Stimulated activated CD8-positive, alpha-beta memory T cell treated with anti-CD3 and anti-CD28 coated beads, Interleukin-15, amount 100 ng/mL, for 48 hours (primary cell): ENCODE measurements at regions not wholly inside any gene's neighbourhood (a gene's known extent, or its start where the extent isn't known, plus 50 kb on each side); places are given as distances from the start of the nearest gene placed in this dataset.
"Not testable (repeated sequence)": the region's sequence is repeated elsewhere in the genome, so short reads cannot be mapped to it uniquely, and the experiment has no call there.

Experiments used
- DNase-seq, 2 donors: peaks; one replicate each; pipeline ENCODE4 v3.0.0-alpha.2; 2020; ENCODE audit warnings: low read depth in 2 of 2

DNA sequence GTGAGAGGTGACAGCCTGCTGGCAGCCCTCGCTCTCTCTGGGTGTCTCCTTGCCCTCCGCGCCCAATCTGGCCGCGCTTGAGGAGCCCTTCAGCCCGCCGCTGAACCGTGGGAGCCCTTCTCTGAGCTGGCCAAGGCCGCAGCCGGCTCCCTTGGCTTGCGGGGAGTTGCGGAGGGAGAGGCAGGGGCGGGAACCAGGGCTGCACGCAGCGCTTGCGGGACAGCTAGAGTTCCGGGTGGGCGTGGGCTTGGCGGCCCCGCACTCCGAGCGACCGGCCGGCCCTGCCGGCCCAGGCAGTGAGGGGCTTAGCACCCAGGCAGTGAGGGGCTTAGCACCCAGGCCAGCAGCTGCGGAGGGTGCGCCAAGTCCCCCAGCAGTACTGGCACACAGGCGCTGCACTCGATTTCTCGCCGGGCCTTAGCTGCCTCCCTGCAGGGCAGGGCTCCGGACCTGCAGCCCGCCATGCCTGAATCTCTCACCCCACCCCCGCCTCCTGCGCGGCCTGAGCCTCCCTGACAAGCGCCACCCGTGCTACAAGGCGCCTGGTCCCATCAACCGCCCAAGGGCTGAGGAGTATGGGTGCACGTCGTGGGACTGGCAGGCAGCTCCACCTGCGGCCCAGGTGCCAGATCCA lies 1526.1 kb downstream of the FAM181B start:
- DNase-seq = no peak

DNA sequence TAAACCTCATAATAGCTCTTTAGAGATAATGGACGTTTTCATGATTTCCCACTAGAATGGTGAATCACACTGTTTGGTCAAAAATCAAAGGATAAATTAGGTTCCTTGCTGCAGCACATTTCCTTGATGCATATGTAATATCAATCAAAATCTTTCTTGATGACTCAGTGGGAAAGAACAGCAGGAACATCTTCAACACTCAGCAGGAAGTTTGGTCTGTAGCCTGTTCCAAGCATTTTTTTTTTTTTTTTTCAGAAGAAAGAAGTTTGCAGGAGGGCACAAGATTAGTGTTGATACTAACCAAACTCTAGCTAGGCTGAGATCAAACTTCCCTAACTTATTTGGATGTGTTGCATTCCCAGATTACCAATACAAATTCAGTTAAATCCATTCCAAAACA lies 1529.8 kb downstream of the FAM181B start:
- DNase-seq = no peak

DNA sequence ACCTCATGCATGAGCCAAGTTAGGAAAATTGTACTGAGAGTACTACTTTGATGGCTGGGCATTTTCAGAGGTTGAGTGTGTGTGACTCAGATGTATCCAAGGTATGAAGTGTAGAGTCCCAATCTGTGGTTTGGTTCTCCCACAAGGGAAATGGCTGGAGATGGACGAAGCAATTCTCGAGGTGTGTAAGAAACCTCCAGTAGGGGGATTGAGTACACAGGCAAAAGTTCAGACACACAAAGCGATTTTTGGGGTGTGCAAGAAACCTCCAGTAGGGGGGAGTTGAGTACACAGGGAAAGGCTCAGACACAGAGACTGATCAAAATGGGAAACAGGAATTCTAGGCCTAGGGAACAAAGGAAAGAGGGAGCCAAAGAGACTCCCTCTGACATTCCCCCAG lies 1536.3 kb downstream of the FAM181B start:
- DNase-seq = no peak

DNA sequence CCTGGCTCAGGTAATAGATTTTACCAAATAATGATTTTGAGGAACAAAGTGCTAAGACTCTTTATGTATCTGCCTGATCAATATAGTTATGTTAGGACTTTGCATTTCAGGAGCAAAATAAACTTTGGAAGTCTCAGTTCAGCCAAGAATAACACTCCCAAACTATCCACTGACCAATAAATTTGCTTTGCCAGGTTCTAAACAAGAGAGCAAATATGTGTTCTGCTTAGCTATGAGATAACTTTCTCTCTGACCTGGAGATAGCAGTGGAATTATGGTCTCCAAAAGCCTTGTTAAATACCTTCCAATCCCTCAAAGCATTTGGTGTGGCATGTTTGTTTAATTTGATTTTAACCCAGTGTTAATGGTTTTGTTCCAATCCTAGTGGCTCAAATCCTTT lies 1541.1 kb downstream of the FAM181B start:
- no peak for DNase-seq

DNA sequence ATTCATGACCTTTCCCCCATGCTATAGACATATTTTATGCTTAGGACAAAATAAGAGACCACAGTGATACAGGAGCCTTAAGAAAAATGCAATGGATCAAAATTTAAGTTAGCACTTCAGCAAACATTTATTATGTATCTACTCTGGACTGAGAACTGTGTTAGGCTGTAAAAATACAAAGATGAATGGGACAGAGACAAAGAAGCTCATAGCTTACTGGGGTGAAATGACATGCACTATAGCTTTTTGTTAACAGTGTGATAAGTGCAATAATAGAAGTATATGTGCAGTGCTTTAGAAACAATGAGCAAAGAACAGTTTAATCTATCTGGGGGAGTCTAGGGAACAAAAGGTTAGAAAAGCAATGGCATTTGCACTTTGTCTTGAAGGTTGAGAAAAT lies 1543.1 kb downstream of the FAM181B start:
- no peak for DNase-seq

DNA sequence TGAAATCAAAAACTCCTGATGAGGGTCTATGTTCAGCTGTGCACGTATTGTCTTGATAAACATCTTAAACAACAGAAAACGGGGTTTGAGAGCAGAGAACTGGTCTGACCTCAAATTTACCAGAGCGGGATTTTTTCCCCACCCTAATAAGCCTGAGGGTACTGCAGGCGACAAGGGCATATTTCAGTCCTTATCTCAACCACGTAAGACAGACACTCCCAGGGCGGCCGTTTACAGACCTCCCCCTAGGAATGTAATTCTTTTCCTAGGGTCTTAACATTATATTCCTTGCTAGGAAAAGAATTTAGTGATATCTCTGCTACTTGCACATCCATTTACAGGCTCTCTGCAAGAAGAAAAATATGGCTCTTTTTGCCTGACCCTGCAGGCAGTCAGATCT lies 1546.6 kb downstream of the FAM181B start:
- not testable (repeated sequence) for DNase-seq

DNA sequence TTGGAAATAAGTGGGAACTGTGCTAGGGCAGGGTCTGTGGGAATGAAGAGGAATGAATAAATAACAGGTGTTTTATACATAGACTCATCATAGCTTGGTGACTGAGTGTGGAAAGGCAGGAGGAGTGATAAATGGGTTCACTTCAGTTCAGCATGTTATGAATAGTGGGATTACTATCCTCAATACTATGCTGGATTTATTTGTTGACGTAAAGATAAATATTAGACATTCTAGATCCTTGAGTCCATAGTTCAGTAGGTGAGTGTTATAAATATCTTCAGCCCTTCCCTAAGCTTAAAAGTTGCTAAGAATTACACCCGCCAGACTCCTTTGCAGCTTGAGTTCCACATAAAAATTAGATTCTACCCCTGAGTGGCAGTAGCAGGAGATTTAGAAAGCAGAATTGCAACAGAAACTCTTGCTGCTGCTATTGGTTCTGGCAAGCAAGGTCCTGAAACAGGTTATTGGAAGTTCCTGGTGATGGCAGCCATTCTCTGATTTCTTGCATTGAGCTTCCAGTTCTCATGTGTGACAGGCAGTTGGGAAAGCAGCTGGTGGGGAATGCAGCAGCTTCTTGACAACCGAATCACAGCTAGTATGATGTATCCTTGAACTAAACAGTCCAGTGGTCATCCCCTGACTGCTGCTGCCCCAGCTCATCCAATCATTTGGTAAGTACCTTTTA lies 1558.9 kb downstream of the FAM181B start:
- no peak for DNase-seq

DNA sequence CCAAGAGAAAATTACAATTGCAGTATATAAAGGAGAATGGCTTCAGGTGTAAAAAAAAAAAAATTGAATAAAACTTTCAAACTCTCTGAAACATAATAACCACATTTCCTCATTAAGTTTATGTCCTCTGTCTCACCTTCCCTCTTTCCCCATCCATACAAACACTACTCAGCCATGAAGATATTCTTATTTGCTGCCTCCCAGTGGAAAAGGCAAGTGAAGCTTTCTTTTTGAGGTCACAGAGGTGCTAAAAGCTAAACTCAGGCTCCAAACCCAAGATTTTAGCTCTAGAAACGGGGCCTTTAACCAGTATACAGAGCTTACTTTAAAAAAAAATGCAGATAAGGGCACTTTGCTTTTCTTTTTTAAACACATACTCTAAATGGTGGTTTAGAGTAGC lies 1568.5 kb downstream of the FAM181B start:
- DNase-seq = no peak

DNA sequence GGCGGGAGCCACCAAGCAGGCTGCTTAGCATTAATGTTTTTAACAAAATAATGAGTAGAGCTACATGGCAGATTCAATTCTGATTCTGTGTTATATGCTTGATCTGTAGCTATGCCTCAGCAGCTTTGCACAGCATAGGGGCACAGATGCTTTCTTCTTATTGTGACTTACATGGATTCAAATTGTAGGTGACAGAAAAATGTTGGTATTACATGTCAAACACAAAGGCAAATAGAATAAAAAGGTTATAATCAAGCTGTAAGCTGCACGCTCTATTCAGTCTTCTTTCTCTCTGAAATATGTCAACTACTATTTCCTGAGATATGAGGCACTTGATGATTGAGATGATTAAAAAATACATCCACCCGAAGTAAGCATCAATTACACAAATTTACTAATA lies 1573.8 kb downstream of the FAM181B start:
- DNase-seq = no peak

DNA sequence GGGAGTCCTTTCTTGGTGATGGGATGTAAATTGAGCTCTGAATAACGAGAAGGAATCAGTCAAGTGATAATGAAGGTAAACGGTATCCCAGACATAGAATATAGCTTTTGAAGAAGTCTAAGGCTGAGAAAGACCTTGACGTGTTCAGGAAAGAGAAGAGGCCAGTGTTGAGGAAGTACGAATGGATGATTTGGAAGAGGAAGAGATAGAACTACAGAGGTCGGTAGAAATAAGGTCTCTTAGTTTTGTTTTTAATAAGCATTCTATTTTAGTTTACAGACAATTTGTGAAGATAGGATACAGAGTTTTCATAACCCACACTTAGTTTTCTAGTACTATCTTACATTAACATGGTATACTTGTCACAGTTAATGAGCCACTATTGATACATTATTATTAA lies 1598.1 kb downstream of the FAM181B start:
- DNase-seq = no peak

DNA sequence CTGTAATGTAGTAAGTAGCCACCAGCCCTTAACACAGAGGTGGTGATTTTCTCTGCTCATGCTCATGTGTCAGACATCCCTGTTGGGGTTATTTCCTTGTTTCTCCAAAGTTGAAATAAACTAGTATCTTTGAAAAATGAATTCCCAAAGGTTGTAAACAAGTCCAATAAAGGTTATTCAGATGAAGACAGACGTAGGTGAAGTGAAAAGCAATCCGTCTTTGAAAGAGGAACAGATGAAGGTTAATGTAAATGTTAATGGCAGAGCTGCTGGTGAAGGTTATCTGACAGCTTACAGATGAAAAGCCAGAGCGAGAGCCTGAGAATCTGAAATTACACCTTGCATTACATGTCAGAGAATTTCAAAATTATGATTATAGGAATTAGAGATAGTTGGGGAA lies 1604.0 kb downstream of the FAM181B start:
- DNase-seq = no peak

DNA sequence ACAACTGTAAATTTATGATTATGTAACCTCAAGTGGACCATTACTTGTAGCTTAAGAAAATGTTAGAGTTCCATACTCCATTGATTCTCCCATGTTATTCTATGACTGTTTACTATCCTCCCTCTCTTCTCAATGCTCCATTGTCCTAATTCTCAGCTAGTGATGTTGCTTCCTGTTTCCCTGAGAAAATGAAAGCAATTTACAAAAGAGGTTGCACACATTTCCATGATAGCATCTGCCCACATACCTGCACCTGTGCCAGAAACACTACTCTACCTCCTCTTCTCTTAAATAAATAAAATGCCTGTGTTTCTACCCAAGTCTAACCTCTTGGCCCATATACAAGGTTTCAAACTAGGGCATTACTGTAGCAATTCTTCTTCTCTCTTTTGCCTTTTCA lies 1620.9 kb downstream of the FAM181B start:
- DNase-seq = no peak

DNA sequence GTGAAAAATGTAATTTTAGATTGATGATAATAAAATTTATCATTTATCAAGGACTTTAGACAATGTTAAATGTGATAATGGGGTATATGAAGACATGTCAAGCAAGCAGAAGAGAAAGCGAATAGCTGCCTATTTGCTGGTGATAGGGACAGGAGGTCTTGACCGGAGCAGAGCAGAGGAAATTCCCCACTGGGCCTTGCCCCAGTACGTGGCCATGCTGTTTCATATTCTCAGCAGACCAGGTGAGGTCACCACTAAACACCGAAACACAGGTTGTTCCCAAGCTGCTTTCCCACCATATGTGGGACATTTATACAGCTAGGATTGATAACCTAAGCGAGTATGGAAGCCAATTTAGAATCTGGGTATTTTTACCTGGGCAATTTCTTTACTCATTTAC lies 1629.6 kb downstream of the FAM181B start:
- no peak for DNase-seq

DNA sequence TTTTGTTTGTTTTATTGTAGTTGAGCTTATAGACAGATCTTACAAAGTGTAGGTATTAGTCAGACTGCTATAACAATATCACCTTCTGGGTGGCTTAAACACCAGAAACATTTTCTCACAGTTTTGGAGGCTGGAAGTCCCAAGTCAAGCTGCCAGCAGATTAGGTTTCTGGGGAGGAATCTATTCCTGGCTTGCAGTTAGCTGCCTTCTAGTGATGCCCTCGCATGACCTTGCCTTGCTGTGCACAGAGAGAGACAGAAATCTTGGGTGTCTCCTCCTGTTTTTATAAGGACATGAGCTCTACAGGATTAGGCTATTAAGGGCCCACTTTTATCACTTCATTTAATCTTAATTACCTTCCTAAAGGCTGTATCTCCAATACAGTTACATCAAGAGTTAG lies 1635.2 kb downstream of the FAM181B start:
- no peak for DNase-seq

DNA sequence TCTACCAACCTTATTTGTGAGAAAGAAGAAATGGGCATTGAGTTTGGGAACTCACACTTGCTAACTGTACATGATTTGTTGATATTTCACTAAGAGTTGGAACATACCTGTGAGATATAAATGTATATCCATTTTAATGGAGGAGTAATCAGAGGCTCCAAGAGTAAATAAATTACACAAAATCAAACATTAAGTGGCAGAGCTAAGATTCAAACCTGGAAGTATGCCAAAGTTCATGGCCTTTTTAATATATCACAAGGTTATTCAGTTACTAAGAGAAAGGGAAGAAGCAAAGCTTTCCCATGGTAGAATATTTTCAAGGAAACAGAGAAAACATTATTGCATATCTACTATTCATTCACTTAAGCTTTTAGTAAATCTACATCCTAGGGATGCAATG lies 1641.1 kb downstream of the FAM181B start:
- no peak for DNase-seq

DNA sequence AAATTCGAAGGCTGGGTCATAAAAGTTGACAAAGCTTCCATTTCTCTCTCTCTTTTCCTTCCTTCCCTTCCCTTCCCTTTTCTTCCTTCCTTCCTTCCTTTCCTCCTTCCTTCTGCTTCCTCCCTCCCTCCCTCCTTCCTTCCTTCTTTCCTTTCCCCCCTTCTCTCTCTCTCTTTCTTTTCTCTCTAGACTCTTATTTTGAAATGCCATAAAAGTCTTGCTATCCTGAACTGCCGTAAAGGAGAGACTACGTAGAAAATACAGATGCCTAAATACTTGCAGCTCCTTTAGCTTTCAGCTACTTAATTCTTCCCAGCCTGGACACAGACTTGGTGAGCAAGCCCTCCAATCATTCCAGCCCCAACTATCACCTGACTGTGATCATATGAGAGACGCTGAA lies 1644.4 kb downstream of the FAM181B start:
- no peak for DNase-seq

DNA sequence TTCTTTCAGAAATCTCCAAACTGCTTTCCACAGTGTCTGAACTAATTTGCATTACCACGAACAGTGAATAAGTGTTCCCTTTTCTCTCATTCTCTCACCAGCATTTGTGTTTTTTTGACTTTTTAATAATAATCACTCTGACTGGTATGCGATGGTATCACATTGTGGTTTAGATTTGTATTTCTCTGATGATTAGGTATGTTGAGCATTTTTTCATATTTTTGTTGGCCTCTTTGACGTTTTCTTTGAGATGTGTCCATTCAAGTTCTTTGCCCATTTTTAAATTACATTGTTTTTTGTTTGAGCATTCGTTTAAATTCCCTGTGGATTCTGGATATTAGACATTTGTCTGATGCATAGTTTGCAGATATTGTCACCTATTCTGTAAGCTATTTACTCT lies 1639.6 kb upstream of the TENM4 start:
- no peak for DNase-seq

DNA sequence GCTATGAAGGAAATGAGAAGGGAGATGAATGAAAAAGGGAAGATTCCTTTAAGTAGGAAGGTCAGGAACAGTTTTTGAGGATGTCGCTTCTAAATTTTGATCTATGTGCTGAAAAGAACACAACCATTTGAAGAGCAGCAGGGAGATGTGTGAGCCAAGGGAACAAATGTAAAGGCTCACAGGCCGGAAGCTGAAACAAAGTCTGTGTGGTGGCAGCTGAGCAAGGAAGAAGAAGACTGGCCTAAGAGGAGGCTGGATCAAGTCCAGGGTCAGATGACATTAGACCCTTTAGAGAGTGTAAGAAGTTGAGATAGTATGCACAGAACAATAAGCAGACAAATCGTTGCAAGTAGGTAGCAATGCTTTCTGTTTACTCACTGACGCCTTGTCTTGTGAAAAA lies 1631.4 kb upstream of the TENM4 start:
- no peak for DNase-seq

DNA sequence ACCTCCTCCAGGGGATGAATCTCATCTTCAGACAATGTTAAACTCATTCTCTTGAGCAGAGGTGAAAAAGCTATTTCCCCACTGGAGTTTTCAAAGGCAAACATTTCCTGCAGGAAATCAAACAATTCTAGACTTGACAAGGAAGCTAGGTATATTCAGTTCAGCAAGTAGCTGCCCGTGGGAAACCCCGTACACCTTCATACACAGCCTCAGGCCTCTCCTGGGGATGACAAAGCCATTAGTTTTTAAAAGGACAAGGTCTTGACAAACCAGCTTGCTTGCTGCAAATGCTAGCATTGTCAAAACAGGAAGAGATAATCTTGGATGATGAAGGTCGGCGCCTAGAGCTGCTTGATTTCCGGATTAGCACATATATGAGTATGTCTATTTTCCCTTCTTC lies 1630.8 kb upstream of the TENM4 start:
- no peak for DNase-seq

DNA sequence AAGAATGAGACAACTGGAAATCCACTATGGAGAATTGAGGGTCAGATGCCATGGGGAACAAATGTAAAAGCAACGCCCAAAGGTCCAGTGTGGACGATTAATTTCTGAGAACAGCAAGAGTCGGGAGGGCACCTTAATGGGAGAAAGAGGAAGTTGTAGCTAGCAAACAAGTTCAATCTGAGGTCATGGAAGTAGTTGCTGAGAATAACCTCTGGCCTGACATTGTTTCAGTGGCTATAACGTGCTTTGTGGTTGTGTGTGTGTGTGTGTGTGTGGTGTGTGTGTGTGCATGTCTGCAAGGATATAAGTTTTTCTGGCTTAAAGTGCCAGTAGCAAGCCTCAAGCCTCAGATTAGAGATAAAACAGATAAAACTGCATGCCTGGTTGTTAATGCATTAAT lies 1630.1 kb upstream of the TENM4 start:
- no peak for DNase-seq

DNA sequence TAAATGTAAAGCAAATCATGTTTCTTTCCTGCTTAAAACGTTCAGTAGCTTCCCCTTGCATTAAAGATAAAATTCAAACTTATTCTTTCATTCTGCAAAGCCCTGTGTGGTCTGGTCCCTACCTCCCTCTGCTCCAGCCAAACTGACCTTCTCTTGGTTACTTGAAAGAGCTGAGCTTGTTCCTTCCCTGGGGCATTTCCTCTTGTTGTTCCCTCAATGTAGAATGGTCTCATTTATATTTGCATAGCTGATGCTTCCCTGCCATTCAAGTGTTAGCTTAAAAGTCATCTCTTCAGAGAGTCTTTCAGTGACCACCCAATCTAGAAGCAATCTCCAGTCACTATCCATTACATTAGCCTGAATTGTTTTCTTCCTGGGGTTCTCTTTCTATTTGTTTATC lies 1618.5 kb upstream of the TENM4 start:
- no peak for DNase-seq

DNA sequence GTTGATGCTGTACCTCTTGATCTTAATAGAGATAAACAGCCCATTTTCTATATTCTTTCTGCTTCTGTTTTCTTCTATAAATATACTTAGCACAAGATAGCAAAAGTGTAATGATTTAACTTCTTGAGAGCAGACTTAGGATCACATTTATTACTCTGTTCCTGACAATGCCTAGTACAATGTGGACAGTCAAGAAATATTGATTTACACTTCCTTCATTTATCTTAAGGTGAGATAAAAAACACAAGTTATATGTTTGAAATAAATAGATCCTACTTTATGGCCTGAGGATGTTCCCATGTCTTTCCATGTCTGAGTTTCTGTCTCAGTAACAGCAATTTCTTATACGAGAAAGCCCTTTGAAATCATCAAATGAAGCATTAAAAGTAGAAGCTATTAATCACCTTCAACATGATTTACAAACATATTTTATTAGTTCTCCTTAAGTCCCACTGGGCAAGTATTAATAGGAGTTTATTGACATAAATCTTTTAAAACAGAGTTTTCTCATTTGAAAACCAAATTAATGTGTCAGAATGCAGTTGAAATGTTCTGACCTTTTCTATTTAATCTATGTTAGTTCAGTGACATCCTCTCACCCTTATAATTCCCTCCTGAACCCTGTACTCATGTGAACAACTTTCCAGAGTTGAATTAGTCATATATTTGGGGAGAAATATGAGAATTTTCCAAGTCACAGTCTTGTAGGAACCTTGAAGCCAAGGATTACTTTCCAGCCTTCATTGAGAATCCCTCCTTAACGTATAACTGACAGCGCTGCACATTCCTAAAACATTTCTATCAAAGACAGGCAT lies 1611.7 kb upstream of the TENM4 start:
- no peak for DNase-seq

DNA sequence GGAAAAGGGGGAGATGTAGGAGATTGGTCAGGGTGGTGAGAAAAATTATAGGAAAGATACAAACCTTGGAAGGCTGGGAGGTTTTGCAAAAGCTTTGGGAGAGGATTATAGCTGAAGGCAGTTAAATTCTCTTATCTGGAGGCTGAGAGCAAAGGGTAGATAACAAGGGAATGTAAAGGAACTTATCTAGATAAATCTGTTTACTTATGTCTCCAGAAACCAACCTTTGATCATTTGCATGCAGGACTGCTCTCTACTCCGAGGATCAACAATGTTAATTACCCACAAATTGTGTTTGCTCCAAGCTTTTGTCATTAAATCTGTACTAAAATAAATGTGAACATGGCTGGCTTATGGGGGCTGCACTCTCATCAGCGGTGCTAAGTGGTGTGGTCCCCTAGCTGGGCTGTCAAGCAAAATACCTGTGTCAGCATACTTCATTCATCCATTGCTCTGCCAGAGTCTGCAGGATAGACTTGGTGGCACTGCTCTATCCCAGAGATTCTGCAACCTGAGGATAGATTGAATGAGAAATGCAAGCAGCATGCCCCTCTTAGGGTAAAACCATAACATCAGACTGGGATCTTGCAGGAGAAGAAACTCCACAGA lies 1599.2 kb upstream of the TENM4 start:
- DNase-seq = no peak
